Liver (tissue), 3 donors: ENCODE measurements at regions not wholly inside any gene's neighbourhood (a gene's known extent, or its start where the extent isn't known, plus 50 kb on each side); places are given as distances from the start of the nearest gene placed in this dataset.

ENCODE experiments used
- FOXA1 ChIP-seq: IDR thresholded peaks from 2 replicates; pipeline ENCODE4 v1.6.1; 2016; ENCODE audit warnings: antibody characterized with exemption
- GABPA ChIP-seq, 2 donors: IDR thresholded peaks in 1 of 2; conservative IDR thresholded peaks in 1 of 2; 2 replicates each; pipeline ENCODE4 v1.6.1; 2016; ENCODE audit warnings: antibody characterized with exemption in 2 of 2, mild to moderate bottlenecking in 1 of 2, moderate library complexity in 1 of 2
- HNF4A ChIP-seq, 2 donors: conservative IDR thresholded peaks; 2 replicates each; pipeline ENCODE4 v1.6.1; 2016; ENCODE audit warnings: antibody characterized with exemption in 2 of 2, mild to moderate bottlenecking in 2 of 2
- HNF4G ChIP-seq: IDR thresholded peaks from 2 replicates; pipeline ENCODE4 v1.6.1; 2016; ENCODE audit warnings: antibody characterized with exemption
- JUND ChIP-seq, 2 donors: IDR thresholded peaks; 2 replicates each; pipeline ENCODE4 v1.6.1; 2016; ENCODE audit warnings: antibody characterized with exemption in 2 of 2
- NR2F2 ChIP-seq: IDR thresholded peaks from 2 replicates; pipeline ENCODE4 v1.6.1; 2016; ENCODE audit warnings: antibody characterized with exemption
- RAD21 ChIP-seq, 2 donors: IDR thresholded peaks; 2 replicates each; pipeline ENCODE4 v1.6.1; 2016; ENCODE audit warnings: antibody characterized with exemption in 2 of 2, mild to moderate bottlenecking in 2 of 2
- RXRA ChIP-seq, 2 donors: IDR thresholded peaks; 2 replicates each; pipeline ENCODE4 v1.6.1; 2017 to 2018; ENCODE audit warnings: antibody characterized with exemption in 2 of 2, mild to moderate bottlenecking in 1 of 2
- SP1 ChIP-seq: IDR thresholded peaks from 2 replicates; pipeline ENCODE4 v1.6.1; 2018; ENCODE audit warnings: antibody characterized with exemption, mild to moderate bottlenecking
- YY1 ChIP-seq: IDR thresholded peaks from 2 replicates; pipeline ENCODE4 v1.6.1; 2016; ENCODE audit warnings: antibody characterized with exemption, mild to moderate bottlenecking
- TF ChIP-seq, protein P1 (sequence below): IDR thresholded peaks from 2 replicates; pipeline ENCODE4 v1.6.1; 2016; ENCODE audit warnings: antibody characterized with exemption
- TF ChIP-seq, protein P2 (sequence below): fragments of 150-350 bp; IDR thresholded peaks from 2 replicates; pipeline ENCODE4 v1.5.1; 2017; ENCODE audit warnings: improper control_type of control experiment, low read depth, low read length; ENCODE audit not compliant: missing input control
- TF ChIP-seq, protein P3 (sequence below): IDR thresholded peaks from 2 replicates; pipeline ENCODE4 v1.6.1; 2016; ENCODE audit warnings: antibody characterized with exemption, mild to moderate bottlenecking
- TF ChIP-seq, protein P4 (sequence below): IDR thresholded peaks from 2 replicates; pipeline ENCODE4 v1.6.1; 2016; ENCODE audit warnings: antibody characterized with exemption
- donor health status: healthy.
- donor health status: healthy.

DNA sequence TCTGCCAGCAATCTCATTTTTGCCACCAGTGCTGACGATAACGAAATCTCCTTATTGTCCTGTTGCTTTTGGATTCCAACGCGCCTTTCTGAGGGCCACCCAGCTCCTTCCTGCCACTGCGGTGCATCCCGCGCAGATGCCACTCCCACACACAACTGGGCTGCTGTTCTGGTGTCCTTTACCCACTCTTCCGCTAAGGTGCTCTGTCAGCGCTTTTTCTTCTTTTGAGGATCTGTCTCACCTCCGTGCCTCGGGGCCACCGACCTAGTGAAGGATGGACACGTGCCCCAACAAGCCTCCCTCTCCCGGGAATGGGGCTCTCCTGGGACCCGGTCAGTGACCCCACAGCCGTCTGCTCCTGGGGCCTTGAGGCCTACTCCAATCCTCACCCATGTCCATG lies 314.3 kb upstream of the COBL start:
- TF ChIP-seq FOXA1, result no peak
- TF ChIP-seq, protein P1, sequence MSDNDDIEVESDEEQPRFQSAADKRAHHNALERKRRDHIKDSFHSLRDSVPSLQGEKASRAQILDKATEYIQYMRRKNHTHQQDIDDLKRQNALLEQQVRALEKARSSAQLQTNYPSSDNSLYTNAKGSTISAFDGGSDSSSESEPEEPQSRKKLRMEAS, result no peak
- TF ChIP-seq GABPA (IDR thresholded peaks at IDR 0.05 in 1 of 2, conservative IDR thresholded peaks at IDR 0.05 in 1 of 2), result no peak
- TF ChIP-seq, protein P2, sequence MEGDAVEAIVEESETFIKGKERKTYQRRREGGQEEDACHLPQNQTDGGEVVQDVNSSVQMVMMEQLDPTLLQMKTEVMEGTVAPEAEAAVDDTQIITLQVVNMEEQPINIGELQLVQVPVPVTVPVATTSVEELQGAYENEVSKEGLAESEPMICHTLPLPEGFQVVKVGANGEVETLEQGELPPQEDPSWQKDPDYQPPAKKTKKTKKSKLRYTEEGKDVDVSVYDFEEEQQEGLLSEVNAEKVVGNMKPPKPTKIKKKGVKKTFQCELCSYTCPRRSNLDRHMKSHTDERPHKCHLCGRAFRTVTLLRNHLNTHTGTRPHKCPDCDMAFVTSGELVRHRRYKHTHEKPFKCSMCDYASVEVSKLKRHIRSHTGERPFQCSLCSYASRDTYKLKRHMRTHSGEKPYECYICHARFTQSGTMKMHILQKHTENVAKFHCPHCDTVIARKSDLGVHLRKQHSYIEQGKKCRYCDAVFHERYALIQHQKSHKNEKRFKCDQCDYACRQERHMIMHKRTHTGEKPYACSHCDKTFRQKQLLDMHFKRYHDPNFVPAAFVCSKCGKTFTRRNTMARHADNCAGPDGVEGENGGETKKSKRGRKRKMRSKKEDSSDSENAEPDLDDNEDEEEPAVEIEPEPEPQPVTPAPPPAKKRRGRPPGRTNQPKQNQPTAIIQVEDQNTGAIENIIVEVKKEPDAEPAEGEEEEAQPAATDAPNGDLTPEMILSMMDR, result no peak
- TF ChIP-seq JUND (IDR thresholded peaks at IDR 0.05), result no peak
- no peak for TF ChIP-seq HNF4G
- TF ChIP-seq RAD21 (IDR thresholded peaks at IDR 0.05), result no peak
- no peak for TF ChIP-seq NR2F2
- TF ChIP-seq, protein P3, sequence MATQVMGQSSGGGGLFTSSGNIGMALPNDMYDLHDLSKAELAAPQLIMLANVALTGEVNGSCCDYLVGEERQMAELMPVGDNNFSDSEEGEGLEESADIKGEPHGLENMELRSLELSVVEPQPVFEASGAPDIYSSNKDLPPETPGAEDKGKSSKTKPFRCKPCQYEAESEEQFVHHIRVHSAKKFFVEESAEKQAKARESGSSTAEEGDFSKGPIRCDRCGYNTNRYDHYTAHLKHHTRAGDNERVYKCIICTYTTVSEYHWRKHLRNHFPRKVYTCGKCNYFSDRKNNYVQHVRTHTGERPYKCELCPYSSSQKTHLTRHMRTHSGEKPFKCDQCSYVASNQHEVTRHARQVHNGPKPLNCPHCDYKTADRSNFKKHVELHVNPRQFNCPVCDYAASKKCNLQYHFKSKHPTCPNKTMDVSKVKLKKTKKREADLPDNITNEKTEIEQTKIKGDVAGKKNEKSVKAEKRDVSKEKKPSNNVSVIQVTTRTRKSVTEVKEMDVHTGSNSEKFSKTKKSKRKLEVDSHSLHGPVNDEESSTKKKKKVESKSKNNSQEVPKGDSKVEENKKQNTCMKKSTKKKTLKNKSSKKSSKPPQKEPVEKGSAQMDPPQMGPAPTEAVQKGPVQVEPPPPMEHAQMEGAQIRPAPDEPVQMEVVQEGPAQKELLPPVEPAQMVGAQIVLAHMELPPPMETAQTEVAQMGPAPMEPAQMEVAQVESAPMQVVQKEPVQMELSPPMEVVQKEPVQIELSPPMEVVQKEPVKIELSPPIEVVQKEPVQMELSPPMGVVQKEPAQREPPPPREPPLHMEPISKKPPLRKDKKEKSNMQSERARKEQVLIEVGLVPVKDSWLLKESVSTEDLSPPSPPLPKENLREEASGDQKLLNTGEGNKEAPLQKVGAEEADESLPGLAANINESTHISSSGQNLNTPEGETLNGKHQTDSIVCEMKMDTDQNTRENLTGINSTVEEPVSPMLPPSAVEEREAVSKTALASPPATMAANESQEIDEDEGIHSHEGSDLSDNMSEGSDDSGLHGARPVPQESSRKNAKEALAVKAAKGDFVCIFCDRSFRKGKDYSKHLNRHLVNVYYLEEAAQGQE, result no peak
- TF ChIP-seq YY1, result no peak
- TF ChIP-seq SP1, result no peak
- TF ChIP-seq, protein P4, sequence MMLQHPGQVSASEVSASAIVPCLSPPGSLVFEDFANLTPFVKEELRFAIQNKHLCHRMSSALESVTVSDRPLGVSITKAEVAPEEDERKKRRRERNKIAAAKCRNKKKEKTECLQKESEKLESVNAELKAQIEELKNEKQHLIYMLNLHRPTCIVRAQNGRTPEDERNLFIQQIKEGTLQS, result no peak
- TF ChIP-seq HNF4A (conservative IDR thresholded peaks at IDR 0.05), result no peak
- no peak for TF ChIP-seq RXRA (IDR thresholded peaks at IDR 0.05)
